ENCODE measurements at regions not wholly inside any gene's neighbourhood (a gene's known extent, or its start where the extent isn't known, plus 50 kb on each side); places are given as distances from the start of the nearest gene placed in this dataset.

DNA sequence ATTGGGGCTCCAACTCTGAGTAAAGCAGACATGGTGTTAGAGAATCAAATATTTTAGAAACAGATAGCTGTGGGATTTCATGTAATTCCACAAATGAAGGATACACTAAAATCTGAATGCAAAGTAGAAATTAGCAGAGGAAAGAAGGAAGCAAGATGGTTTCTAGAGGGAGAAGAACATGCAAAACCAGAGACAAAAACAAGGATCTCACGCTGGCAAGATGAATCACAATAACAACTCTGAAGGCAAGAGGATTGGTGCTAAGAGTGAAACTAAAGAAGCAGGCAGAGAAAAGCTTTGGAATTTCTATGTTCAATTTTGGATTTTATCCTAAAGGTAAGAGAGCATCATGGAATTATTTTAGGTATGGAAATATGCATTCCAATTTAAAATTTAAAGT, 857.2 kb upstream of the COX7C start:
- no peak for FAIRE-seq
- H3K56ac ChIP-seq (replicated peaks; ENCODE audit: insufficient read length, low read depth, low read length), result no peak overlapping the region
- CTCF ChIA-PET (ENCODE audit: partially characterized antibody), result no interaction called here
- H3K4me2 ChIP-seq (ENCODE audit: insufficient read depth in 1 of 2, low read depth in 2 of 2, low read length in 2 of 2), result no peak overlapping the region
- no peak overlapping the region for H4K8ac ChIP-seq (ENCODE audit: extremely low read depth, insufficient read depth, low read length)
- H4K20me1 ChIP-seq (replicated peaks in 1 of 2; ENCODE audit: control insufficient read depth in 1 of 2, insufficient read depth in 2 of 2, low read length in 2 of 2), result no peaks in the 10 kb centered on the region
- no peak overlapping the region for H4K91ac ChIP-seq (replicated peaks; ENCODE audit: insufficient read length, low read length)
- H3K14ac ChIP-seq (ENCODE audit: insufficient read length), result no peak overlapping the region
- no peak overlapping the region for H3K23ac ChIP-seq (ENCODE audit: insufficient read length)
- no peaks in the 10 kb centered on the region for H3K79me2 ChIP-seq (ENCODE audit: control insufficient read depth in 1 of 2, insufficient read depth in 2 of 2, low read length in 2 of 2)
- H2BK5ac ChIP-seq (ENCODE audit: low read depth, low read length), result no peak overlapping the region; the same call in 1 of the 2 replicates
- no peaks in the 10 kb centered on the region for H3K36me3 ChIP-seq (ENCODE audit: control insufficient read depth in 2 of 4, insufficient read depth in 4 of 4, low read length in 3 of 4)
- no peak overlapping the region for H2BK20ac ChIP-seq (ENCODE audit: low read length)
- H3K9me3 ChIP-seq (ENCODE audit: insufficient read depth in 2 of 2, low read depth in 1 of 2, low read length in 1 of 2), result peaks cover 0 to 4% of the 10 kb centered on the region in 2 experiments; a peak in 1 of 4 replicates
- H4K5ac ChIP-seq (ENCODE audit: insufficient read length, low read depth, low read length), result no peak overlapping the region
- H3K4me3 ChIP-seq (ENCODE audit: extremely low read depth in 1 of 4, insufficient read depth in 2 of 4, low read depth in 3 of 4, low read length in 4 of 4), result no peak overlapping the region
- H3K27ac ChIP-seq (ENCODE audit: low read depth, low read length), result no peak overlapping the region
- H3K27me3 ChIP-seq (replicated peaks in 1 of 4; ENCODE audit: control insufficient read depth in 3 of 4, extremely low read depth in 1 of 4, insufficient read depth in 3 of 4, low read length in 3 of 4), result no peaks in the 10 kb centered on the region
- no peaks in the 10 kb centered on the region for H3K23me2 ChIP-seq (ENCODE audit: low read depth, low read length)
- H2BK120ac ChIP-seq (replicated peaks; ENCODE audit: low read depth, low read length), result no peak overlapping the region
- WGBS, 2 experiments (ENCODE audit: extremely low coverage in 1 of 2, insufficient coverage in 1 of 2, insufficient read length in 1 of 2, insufficient replicate concordance in 2 of 2, low coverage in 1 of 2, low lambda C conversion rate in 2 of 2, missing lambda C conversion rate in 1 of 2), result 17% methylated on average over 1 of the region's 1 CpG; no CpG with 5 or more reads in 1 of the 2 experiments
- H3K79me1 ChIP-seq (ENCODE audit: low read depth, low read length), result no peaks in the 10 kb centered on the region
- no peak overlapping the region for H2AK5ac ChIP-seq (ENCODE audit: low read depth, low read length)
- DNase-seq (ENCODE audit: low read depth in 1 of 2, low spot score in 2 of 2), result no peak
- POLR2A ChIA-PET (ENCODE audit: partially characterized antibody), result no interaction called here
- no peak overlapping the region for H3K4ac ChIP-seq (replicated peaks; ENCODE audit: insufficient read length, low read depth, low read length)
- H3K18ac ChIP-seq (ENCODE audit: extremely low read depth, low read length), result no peak overlapping the region
- 0 out of 2 replicates have a peak overlapping the region, but pooled peaks have one; percentile 64 for H2AFZ ChIP-seq (ENCODE audit: low read length)
- TF ChIP-seq CTBP2 (IDR thresholded peaks at IDR 0.05; ENCODE audit: borderline replicate concordance, insufficient read depth, insufficient read length, low read length), result no peak
- 0 out of 2 replicates have a peak, but pooled peaks have one; percentile 29 for TF ChIP-seq YY1 (IDR thresholded peaks at IDR 0.05; ENCODE audit: low read depth, low read length)
- H2BK15ac ChIP-seq (ENCODE audit: low read length), result no peak overlapping the region
- H2BK12ac ChIP-seq (ENCODE audit: low read depth, low read length), result no peak overlapping the region
- H3K9ac ChIP-seq (replicated peaks in 1 of 4; ENCODE audit: extremely low read depth in 1 of 4, low read depth in 3 of 4, low read length in 3 of 4), result no peak overlapping the region
- H3K4me1 ChIP-seq (replicated peaks in 1 of 4; ENCODE audit: control insufficient read depth in 3 of 4, insufficient read depth in 4 of 4, low read length in 3 of 4), result no peaks in the 10 kb centered on the region

Measured in H1 (cell line).